NCI-H1092 treated with DMSO at 0.1 percent for 48 hours (cell line): ENCODE measurements at regions not wholly inside any gene's neighbourhood (a gene's known extent, or its start where the extent isn't known, plus 50 kb on each side); places are given as distances from the start of the nearest gene placed in this dataset.

Experiments
- DNase-seq: peaks from one replicate; lab custom pipeline; 2025; lab: John Stamatoyannopoulos, UW

DNA sequence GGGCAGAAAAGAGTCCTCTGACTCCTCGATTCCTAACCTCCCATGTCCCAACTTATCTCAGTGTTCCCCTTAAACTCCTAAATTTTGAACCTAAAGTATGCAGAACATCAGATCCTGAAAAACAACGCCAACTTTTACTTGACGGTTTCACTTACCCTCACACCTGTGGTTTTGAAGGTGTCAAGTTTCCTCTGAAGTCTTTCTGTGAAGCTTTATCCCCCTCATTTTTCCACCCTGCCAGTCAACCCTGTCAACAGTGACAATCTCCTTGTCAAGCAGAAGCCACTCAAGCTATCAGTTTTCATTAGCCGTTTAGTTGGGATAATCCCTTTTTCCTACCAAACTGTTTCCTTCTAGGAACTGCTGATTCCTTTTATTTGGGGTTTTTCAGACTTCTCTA, 245.4 kb upstream of the PREP start:
- no peak for DNase-seq

DNA sequence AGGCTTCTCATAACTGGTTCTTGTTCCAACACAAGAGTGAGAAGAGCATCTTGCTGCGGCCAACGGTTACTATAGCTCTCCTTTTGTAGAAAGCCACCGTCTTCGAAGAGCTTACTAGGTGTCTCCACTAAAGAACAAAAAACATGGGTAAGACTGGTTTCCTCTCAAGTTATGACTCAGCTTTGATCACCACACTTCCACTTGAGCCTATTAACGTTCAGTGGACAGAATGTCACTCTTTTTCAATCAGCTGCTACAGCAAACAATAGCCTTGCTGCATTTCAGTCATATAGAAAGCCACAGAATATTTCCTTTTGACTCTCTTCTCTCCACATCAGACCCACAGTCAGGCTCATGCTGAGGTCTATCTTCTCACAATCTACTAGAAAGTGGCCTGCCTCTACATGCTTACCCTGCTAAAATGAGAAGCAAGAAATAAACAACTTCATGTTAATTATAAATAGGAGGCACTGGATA, 243.5 kb upstream of the PREP start:
- no peak for DNase-seq

DNA sequence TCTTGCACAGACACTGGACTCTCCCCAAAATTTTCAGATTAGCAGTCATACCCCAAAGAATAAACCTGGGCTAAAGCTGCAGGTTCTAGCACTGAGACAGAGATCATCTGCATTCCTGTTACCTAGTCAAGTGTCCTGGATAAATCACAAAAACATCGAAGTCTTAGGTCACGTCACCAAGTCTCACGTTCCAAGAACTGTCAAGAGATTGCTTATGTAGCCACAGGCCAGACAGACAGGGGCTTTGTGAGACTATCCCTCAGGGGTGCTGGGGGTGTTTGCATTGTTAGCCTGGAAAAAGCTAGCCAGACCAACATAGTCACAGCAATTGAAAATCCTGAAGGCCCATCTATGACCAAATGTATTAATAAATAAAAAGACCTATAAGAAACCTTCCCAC, 243.1 kb upstream of the PREP start:
- no peak for DNase-seq

DNA sequence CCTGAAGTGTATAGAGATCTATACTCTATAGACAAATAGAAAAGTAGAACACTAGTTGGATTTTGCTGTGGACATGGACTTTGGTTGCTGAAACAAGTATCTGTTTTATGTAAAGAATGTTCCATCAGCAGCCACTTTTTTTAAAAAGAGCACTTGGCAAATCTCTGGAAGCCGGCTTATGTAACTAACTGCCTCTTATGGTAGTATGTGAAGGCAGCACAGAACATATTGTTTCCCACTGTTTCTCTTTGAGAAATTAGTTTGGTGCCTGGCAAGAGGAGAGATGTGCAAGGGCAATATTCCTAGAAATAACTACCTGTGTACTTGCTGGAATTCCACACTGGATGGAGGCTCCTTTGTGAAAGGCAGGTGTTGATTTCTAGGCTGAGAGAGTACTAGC, 242.3 kb upstream of the PREP start:
- no peak for DNase-seq

DNA sequence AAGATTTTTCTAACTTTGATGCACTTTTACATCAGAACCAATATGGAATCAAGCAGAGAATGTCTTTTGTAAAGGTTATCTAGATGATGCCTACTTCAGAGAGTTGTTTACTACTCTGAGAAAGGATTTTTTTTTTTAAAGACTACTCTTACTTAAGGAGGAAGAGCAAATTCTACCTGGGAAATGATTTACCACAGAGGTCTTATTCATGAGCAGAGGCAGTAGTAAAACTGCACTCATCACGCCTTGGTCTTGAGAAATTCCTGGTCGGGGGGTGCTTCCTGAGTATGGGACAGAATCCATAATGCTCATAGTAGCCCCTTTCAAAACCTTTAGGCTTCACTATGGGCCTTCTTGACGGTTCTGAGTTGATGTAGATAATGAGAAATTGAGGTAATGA, 241.8 kb upstream of the PREP start:
- no peak for DNase-seq

DNA sequence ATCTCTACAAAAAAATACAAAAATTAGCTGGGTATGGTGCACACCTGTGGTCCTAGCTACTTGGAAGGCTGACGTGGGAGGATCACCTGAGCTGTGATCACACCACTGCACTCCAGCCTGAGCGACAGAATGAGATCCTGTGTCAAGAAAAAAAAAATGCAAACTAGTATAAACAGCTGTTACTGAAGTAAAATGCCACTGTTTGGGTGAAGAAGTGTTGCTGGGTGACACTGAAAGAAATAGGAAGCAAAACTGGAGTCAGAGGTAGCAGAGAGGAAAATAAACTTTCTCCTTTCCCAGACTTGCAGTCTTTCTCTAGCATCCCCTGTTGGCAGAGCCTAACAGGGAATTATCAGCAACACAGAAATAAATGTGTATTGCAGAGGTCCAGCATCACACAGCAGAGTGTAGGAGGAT, 241.2 kb upstream of the PREP start:
- DNase-seq: no peak

DNA sequence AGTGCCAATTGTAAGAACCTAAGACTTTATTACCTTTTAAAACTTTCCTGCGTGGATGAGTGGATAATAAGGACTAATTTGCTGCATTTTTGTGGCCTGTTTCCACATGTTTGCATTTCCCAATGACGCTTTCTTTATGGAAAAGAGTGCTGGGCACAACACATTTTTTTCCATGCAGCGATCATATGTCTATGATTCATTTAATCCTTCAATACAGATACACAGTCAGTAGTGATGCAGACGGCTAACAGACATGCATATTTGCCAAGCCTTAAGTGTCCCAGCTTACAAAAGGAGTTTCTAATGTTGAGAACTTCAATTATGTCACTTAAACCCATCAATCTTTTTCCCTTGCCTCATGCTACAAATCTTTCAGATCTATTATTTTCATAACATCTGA, 239.8 kb upstream of the PREP start:
- no peak for DNase-seq

DNA sequence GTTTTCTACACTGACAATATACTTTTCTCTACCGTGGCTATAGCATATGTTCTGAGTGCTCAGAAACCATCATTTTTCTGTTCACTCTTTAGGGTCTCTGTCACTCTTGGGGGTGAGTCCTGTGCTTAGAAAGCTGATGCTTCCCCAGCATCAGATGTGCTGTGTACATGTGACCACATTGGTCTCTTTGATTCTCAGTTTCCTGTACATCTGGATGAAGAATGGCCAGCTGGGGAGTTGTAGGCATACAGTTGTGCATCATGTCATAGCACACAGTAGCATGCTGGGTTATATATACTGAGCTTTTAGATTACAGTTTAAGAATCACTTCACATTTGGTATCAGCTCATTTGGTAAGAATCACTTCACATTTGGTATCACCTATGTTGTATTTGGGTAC, 238.6 kb upstream of the PREP start:
- DNase-seq: no peak

DNA sequence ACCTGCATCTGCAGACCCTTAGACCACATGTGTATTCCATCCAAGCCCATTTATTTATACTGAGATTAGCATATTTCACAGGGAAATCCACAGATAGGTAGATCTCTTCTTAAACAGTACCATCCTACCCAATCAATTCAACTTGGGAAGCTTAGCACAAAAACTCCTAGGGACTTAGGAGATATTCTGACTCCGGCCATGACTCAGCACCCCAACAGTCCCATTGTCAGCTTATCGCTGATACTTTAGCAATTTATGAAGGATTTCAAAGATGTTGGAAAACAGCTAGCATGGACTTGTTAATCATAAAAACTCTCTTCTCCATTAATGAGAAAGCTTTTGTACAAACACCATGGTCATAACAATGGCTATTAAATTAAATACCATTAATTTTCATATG, 236.2 kb upstream of the PREP start:
- DNase-seq: no peak

DNA sequence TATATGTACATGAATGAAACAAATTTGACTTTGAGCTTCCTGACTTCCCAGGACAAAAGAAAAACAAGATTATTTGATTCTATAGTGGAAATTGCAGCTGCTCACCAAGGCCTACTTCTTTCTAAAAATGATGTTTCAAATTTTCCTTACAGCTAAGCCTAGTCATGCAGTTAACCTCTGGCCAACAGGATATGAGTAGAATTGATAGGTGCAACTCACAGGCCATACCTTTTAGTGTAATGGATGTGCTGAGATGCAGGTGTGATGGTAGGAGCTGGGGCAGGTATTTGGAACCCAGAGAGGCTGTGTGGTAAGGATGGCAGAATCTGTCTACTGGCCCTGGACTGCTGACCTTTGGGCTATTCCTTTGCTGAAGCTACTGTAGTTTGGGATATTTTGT, 230.9 kb upstream of the PREP start:
- no peak for DNase-seq

DNA sequence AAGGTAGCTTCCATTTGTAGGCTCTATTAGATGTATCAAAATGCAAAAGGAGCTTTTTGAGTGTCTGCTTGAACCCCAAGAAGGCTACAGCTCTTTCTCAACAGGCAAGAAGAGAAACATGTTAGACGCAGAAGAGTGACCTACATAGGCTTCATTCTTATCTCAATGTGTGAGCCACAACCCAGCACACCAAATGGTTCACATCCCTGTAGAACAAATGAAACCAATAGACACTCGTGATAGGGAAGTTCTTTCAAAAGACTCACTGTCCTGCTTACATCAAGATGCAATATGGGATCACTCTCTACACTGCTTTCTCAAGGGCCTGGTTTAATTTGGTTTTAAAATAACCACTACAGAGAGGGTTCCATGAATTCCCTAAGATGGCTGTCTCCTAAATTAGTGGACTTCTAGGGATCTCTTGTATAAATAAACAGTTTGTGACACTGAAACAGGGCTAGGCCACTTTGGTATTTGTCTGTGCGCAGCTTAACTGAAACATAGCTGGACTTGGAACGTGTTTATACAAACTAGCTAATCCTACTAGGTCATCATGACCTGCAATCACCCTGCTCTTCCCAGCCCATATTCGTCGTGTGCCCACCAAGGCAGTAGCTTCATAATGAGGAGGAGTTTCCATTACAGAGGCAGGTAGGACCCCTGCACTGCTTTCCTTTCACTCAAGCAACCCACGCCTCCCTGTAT, 225.4 kb upstream of the PREP start:
- DNase-seq: no peak

DNA sequence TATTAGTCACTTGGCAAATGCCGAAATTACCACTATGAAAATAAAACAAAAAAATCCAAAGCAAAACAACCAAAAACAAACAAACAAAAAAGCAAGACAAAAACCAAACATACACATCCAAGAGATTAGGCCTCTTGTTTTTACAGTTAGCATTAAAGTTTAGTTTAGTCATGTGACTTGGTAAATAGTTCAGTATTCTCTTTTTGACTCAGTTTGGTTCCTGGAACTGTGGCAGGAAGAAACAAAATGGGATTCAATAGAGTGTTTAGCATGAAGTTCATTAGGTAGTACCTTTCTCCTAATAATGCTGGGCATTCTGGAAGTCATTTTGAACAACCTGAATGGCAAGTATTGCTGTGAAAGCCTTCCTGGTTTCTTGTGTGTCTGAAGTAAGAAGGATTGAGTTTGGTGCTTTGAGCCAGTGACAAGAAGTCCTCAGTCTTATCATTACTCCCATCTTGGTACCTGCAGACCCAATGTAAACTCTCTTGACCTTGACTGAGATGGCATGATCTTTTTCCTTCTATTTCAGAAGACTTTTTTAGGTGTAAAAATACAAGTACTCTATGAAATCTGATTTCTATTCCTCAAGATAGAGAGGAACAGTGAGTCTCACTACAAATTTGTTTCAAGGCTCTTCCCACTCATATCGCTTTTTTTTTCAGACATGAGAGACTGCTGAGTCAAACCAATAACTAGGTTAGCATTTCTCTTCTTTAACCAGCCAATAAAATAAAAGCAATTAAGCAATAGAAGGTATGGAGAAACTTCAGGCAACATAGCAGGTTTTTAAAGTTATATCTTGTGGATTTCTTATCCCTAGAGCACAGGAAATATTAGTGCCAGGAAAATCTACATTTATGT, 223.6 kb upstream of the PREP start:
- DNase-seq: no peak

DNA sequence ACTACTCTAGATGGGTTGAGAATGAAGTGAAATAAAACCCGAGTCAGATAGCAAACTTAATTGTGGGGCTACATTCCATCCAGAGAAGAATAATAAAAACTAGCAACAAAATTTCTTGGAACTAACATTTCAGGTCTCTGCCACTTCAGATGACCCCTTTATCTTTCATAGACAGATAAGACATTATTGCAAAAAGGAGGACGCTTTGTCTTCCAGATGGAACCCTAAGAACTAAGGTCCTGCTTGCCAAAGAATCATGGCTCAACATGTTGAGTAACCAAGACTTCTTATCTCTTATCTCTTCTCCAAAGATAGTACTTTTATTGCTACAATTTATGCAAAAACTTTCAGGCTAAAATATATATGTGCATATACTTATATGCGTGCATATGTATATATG, 221.1 kb upstream of the PREP start:
- no peak for DNase-seq

DNA sequence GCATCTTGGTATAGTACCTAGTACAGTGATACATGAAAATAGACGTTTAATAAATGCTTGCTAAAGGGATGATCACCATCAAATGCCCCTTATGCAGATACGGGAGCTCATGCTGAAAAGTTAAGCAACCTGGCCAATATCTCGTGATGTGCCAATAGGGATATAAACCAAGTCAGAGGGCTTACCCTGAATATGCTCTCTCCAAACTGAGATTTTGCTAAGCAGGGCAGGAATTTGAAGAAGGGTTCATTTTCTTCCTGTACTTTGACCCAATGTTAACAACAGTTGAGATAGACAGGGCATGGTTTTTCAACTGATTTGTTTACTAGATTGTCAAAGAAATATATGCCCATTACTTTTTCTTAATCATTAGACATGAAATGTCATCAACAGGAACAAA, 219.3 kb upstream of the PREP start:
- DNase-seq: no peak

DNA sequence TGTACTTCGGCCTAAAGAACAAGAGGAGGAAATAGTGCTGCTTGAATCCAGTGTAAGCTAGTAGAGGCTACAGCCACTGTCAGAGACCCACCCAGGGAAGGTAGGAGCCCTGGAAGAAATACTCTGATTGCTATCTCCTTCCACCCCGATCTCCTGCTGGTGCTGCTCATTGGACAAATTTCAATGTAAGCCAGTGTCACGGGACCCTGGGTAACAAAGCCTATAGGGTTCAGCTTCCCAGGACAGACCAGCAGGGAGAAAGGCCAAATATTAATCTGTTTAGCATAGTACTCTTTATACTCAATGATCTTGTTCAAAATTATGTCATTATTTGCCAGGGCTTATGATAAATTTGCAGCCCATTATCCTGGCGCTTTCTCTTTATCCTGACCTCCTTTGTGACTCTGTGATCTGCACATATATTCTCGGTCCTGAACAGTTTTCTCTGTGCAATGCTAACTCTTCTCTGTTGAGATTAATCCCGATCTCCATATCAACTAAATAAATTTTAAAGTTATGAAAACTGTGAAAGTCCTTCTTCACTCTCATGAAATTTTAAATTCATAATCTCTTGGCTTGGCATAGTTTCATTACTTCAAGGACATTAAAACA, 218.8 kb upstream of the PREP start:
- no peak for DNase-seq

DNA sequence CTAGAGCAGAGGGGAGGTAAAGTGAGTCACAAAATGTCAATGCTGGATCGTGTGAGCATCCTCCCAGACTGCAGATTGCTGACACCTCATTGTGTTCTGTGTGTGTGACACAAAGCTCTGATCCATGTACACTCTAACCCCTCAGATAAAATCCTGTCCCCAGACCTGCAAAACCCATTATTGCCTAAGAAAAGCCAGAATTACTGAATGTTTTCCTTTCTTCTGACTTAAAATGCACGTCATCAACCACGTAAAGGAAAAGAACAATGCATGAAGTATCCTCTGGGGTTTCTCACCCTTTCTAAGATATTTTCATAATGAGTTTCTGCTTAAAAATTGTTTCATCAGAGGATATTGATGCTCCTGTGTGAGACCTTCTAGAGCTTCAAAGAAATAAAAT, 218.0 kb upstream of the PREP start:
- DNase-seq: no peak

DNA sequence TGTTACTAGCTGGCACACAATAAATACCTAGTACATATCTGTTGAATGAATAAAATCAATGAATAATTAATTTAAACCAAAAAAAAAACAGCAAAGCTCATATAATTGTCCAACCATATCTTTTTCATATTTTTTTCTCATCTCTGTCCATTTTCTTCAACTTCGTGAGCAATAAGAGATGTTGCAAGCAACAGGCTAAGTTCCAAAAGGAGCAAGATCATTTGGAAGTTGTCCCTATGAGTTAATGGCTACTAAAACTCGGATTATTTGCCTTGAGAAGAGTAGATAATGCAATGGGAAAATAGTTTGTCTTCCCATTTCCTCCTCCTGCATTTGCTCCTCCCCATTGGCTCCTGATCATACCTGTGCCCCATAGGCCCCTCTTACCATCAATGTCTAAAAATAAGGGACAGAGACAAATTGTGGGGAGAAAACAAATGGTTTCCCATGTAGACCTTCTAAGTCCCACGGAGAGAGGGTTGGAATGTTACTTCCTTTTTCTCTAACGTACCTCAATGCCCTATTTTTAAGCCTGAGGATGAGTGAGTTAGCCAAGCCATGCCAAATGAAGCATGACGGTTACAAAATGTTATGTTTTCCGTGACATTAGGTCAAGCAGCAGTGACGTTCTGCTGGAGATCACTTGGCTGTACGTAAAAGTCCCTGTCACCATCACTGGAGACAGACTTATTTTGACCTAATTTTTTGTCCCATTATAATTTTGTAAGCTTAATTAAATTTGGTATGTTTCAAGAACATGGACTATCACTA, 217.3 kb upstream of the PREP start:
- DNase-seq: no peak

DNA sequence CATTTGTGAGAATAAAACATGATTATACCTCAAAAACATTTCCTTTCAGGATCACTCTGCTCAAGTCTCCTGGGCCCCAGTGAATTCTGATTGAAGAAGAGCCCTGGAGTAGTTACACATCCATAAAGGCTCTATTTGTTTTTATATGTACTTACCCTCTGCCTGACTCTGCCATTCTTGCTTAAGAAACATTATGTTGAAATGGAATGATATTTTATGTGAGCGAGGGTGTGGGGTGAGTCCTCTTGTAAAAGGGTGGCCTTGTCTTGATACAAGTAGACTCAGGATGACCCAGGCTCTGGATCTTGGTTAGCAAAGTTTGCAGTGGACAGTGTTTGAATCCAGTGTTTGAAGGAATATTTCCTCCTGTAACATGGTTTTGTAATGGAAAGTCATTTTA, 215.4 kb upstream of the PREP start:
- no peak for DNase-seq

DNA sequence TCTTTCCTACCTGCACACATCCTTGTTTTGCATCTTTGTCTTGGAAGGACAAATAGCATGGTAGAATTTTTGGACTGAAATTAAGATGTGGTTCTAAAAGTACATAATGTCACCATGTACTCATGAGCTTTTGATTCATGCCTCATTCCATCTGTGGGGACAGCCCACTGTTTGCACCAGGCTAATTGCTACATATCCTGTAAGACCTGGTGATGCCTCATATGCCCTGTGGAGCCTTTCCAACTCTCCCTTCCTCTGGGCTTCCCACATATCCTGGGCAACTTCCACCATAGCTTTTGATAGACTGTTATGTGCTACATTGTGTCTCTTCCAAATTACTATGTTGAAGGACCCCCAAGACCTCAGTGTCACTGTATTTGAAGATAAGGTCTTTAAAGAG, 213.6 kb upstream of the PREP start:
- DNase-seq: no peak

DNA sequence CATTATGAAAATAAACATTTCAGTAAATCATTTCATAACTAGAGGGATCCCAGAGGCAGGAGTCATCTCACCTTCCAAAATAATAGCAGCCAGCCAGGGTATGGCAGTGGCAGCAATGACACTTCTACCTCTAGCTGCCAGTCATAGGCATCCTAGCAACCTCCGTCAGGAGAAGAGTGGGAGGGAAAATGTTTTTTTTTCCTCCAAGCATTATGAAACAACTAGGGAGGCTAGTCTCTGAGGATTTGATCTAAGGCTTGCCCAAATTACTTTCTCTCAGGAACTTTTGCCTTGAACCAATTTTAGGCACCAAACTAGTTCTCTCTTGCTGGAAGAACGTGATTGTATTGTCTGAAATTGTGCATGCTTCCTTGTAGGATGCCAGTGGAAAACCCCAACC, 208.7 kb upstream of the PREP start:
- no peak for DNase-seq

DNA sequence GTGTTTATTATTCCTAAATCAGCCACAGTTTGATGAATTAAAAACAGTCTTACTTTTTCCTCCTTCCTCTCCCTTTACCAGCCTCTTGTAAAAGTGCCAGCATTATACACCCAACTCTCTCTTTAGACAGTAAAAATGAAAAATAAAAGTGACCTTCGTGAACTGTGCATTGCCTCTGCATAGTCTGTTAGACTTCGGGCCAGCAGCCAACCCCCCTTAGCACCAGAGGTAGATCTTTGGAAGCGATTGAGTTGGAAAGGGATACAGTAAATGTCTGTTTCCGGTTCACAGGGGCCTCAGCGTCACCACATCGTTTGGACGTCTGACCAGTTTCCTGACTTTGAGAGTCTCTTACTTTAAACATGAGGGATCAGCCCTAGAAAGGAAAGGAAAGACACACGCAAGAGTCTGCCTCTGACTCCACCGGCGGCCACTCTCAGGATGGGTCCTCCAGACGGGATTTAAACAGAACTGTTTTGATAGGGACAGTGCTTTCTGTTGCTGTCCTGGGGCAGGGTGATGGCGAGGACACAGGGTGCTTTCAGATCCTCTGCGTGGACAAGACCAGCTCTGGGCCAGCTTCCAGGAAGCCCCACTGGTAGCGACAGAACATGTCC, 206.6 kb upstream of the PREP start:
- DNase-seq: no peak
